ENCODE measurements at regions not wholly inside any gene's neighbourhood (a gene's known extent, or its start where the extent isn't known, plus 50 kb on each side); places are given as distances from the start of the nearest gene placed in this dataset.
"Not testable (repeated sequence)": the region's sequence is repeated elsewhere in the genome, so short reads cannot be mapped to it uniquely, and the experiment has no call there.

DNA sequence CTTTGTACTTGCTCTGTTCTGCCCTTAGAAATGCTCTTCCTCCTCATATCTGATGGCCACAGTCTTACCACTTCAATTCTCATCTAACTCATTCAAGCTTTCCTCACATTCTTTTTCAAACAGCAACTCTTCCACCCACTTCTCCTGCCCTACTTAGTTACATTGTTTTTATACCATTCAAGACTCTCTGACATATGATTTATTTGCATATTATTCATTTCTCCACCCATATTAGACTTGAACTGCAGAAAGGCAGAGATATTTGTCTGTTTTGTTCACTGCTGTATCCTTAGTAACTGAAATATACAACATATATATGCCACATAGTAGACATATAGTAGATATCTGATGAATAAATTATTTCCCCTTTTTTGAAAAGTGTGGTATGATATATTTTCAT, 95.5 kb upstream of the DCN start:
- no peak for DNase-seq (ENCODE audit: low read depth in 1 of 2, low spot score in 1 of 2)

DNA sequence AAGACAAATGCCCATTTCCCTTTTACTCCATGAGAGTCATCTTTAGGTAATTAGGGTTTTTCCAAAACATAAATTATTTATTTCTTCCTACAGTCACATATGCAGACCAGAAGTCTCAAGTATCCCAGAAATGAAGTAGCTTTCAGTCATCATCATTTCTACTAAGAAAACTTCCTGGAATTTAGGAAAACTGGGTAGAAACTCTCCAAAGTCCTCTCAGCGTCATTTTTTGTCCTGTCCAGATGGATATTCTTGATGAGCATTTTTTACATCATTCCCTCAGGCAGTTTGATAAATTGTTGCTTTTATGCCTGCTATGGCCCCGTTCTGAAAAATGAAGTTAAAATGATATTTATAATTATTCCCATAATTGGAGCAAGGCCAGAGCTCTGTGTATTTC, 93.9 kb upstream of the DCN start:
- no peak for DNase-seq (ENCODE audit: low read depth in 1 of 2, low spot score in 1 of 2)

GRCh38 chr12:91275321-91275720, 92.7 kb upstream of the DCN start:
- no peak for DNase-seq (ENCODE audit: low read depth in 1 of 2, low spot score in 1 of 2)

DNA sequence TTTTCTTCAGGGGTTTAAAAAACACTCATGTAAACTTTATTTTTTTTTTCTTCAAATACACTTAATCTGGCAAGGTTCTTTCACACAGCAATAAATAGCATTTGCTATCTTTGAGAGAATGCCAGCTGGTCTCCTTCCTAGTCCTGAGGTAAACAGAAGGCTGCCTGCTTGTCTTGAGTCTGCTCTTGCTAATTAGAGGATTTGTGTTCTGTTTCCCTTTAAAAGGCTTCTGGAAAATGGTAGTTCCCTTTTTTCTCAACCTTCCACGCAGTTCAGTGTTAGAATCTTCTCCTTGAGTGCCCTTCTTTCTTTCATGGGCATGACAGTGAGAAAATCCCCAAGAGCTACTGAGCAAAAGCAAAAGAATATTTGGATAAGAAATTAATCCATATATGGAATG, 92.3 kb upstream of the DCN start:
- DNase-seq (ENCODE audit: low read depth in 1 of 2, low spot score in 1 of 2), result no peak

DNA sequence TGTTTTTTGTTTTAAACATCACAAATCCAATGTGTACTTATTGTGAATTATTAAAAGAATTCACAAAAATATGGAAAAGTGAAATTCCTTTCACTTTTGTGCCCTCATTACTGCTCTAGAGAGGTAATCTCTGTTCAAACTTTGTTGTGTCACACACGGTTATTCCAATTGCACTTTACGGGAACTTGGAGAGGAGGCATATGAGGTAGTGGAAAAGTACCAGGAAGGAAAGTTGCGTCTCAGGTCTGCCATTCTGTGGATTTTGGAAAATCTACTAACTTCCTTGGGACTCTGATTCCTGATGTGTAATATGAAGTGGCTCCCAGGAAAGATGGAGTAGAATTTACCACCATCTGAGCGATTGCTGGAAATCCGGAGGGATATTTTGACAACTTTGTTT, 90.9 kb upstream of the DCN start:
- DNase-seq (ENCODE audit: low read depth in 1 of 2, low spot score in 1 of 2), result no peak

- DNase-seq (ENCODE audit: low read depth in 1 of 2, low spot score in 1 of 2), result no peak
Measured at GRCh38 chr12:91272461-91273063, 89.9 kb upstream of the DCN start.

DNA sequence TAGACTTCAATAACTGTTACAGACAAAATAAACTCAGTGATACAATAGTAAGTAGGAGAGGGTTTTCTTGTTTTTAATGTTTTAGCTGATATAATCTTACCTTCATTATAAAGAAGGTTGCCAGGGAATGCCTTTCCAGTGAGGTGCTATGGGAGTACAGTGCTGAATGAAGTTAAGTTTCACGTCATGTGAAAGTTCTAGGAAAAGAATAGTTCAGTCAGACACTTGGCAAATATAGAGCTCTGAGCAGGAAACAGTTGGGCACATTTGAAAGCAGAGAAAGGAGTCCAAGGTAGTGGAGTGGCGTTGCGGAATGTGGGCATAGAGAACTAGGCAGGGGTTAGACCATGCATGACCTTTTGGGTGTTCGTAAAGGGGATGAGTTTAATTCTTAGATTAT, 88.6 kb upstream of the DCN start:
- DNase-seq (ENCODE audit: low read depth in 1 of 2, low spot score in 1 of 2), result no peak

DNA sequence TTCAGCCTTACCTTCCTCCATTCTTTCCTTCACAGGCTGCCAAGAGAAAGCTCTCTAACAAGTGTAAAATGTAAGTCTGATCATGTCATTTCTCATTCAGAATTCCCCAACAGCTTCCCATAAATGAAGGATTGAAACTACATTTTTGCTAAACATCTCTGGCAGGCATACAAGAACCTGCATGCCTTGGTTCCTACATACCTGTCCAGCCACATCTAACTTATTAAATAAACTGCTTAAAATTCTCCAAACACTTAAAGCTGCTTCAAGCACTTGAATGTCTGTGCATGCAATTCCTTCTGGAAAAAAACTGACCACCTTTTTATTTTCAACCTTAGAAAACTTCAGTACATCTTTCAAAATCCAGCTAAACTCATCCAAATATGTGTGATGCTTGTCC, 84.4 kb upstream of the DCN start:
- no peak for DNase-seq (ENCODE audit: low read depth in 1 of 2, low spot score in 1 of 2)

DNA sequence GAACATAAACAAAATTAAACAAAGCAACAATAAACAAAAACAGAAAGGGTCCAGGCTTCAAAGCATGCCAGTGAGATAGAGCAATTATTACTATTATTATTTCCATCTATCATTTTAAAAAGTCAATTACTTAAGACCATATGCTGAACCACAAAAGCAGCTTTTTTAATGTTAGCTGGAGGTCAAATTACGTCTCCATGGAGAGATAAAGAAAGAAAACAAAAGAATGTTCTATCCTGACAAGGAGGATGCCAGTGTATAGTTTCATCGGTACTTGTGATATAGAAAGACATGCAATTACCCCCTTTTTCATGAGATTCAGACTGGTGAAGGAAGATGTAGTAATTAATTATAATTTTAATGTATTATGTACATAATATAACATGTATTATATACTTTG, 81.6 kb upstream of the DCN start:
- DNase-seq (ENCODE audit: low read depth in 1 of 2, low spot score in 1 of 2), result no peak

DNA sequence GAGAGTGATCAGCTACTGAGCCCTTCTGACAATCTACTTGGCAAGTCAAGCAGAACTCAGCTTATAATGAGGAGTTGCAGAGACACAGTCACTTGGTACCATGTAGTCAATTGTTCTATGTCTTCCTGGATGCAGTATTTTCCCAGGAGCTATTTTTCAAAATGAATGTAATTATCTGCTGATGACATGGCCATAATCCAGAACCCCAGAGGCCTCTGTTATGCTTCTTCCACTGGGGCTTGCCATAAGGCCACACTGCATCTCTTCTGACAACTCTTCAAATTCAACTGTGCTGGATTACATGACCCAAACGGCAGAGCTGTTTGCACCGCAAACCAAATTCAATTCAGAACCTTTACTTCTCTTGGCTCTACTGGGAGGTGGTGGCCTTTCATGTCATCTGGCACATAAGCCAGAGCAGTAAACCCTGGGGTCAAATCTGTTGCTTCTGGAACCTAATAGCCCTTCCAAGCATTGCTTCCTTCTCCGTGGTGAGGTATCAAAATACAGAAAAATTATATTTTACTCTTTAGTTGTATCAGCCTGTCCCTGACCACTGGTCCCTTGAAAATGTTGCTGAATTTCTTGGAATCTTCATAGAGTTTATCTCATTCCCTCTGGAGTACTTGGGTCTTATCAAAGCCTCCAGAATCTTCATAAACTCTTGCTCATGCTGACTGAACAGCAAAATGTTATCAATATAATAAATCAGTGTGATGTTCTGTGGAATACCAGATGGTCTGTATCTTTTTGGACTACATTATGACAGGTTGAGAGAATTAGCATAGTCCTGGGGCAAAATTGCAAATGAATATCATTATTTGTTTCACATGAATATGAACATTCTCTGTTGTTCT, 79.4 kb upstream of the DCN start:
- no peak for DNase-seq (ENCODE audit: low read depth in 1 of 2, low spot score in 1 of 2)

GRCh38 chr12:91256411-91256810, 73.8 kb upstream of the DCN start:
- DNase-seq (ENCODE audit: low read depth in 1 of 2, low spot score in 1 of 2), result no peak

DNA sequence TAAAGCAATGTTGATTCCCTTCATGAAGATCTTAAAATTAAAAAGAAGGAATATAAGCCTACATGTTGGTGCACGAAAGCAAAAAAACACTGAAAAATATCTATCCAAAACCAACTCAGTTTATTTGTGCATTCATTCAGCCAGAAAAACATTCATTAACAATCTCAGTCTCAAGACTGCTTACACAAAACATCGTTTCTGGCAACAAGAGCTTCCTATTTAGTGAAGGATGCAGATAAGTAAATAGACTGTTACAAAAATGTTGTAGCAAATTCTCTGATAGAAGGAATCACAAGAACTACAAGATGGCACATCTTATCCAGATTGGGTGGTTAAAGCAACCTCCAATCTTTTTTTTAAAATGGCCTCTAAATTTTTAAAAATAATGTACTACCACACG, 69.7 kb upstream of the DCN start:
- no peak for DNase-seq (ENCODE audit: low read depth in 1 of 2, low spot score in 1 of 2)

DNA sequence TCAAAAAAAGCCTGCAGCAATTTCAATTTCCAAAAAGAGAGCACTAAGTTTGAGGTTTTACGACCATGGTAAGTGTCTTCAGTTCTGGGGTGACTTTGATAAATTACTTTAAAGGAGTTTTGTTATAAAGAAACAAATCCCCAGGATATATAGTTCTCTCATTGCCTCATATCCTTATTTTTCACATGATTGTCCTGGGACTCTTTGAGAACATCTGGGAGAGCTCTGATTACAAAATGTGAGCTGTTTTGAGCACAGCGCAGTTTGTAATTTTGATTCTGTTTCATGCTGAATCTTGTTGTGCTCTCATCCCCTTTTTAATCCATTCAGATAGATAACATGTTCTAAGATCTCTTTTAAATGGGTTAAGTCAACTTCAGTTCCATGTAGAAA, 67.7 kb upstream of the DCN start:
- DNase-seq (ENCODE audit: low read depth in 1 of 2, low spot score in 1 of 2), result no peak

DNA sequence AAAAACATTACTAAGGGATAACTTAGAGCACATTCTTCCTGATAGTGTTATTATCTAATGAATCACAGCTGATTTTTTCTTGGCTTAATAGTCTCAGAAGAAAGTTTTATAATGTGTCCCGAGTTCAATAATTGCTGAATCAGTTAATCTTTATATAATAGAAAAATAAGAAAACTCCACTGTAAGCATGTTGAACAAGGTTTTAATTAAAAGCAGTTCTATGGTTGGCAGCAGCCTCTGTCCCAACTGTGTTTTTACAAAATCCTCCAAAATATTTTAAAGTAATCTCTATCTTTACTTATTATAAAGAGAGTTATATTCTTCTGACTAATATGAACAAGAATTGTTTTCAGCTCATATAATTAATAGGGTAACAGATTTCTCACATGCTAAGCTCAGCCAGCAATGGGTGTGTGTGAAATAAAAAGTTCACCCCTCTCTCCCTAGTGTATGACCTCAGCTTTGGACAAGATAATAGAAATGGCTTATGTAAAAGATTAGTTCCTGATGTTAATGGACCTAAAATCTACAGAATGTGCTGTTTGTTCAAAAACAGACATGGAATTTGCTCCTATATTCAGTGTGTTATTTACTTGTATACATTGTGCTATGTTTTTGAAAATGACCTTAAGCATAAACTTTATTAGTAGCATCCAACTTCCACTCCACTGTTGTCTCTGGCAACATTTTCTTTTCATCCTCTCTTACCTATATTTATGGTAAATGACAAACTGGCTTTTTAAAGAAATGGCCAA, 67.1 kb upstream of the DCN start:
- no peak for DNase-seq (ENCODE audit: low read depth in 1 of 2, low spot score in 1 of 2)

DNA sequence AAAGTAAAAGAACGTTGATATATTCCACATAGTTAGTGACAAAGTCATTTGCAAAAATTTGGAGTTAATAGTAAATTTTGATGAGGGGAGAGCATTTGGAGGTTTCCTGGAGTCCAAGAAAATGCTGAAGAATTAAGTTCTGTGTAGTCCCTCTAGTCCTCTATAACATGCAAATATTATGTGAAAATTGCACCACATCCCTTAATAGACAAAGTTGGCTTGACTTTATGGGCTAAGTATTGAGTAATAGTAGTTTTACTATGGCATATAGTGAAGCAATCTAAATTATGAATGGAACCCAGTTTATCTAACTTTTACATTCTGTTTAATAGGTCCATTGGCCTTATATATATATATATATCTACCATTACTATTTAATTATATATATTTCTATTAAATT, 66.4 kb upstream of the DCN start:
- DNase-seq (ENCODE audit: low read depth in 1 of 2, low spot score in 1 of 2), result no peak

DNA sequence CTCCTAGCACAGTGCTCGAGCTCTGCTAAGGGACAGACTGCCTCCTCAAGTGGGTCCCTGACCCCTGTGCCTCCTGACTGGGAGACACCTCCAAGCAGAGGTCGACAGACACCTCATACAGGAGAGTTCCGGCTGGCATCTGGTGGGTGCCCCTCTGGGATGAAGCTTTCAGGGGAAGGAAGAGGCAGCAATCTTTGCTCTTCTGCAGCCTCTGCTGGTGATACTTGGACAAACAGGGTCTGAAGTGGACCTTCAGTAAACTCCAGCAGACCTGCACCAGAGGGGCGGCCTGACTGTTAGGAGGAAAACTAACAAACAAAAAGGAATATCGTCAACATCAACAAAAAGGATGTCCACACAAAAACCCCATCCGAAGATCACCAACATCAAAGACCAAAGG, 60.6 kb upstream of the DCN start:
- not testable (repeated sequence) for DNase-seq (ENCODE audit: low read depth in 1 of 2, low spot score in 1 of 2)

GRCh38 chr12:91241756-91242155, 59.1 kb upstream of the DCN start:
- DNase-seq (ENCODE audit: low read depth in 1 of 2, low spot score in 1 of 2), result no peak

DNA sequence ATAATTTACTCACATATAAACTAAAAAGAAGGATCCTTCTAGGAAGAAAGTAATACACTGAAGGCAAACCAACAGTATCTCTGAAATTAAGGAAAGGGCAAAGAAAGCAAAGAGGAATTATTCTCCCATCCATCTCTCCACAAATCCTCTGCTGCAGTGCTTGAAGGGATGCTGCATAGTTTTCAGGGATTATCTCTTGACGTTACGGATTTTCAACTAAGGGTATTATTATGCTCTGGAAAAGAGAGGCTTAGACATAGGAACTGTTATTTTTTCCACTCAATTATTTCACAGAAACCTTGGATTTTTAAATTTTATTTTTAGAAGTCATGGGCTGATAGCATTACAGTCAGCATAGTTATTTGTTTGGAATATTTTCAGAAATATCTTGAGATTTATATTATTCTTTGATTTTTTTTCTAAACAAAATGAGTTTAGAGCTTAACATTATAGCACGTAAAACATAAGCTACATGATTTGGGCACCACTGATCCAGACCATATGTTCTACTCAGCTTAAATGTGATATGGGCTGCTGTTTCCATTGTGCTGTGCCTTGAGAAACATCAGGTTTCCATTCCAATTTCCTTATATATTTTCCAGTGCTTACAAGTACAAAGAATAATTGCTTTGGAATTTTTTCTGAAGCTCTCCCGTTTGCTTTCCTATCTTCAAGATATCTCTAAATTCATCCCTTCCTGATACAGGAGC, 57.9 kb upstream of the DCN start:
- DNase-seq (ENCODE audit: low read depth in 1 of 2, low spot score in 1 of 2), result no peak

GRCh38 chr12:91239481-91239880, 56.9 kb upstream of the DCN start:
- no peak for DNase-seq (ENCODE audit: low read depth in 1 of 2, low spot score in 1 of 2)

Measured in activated CD4-positive, alpha-beta T cell treated with anti-CD3 and anti-CD28 coated beads, Interleukin-2, amount 50 U/mL, for 24 hours (primary cell).